ENCODE measurements at regions not wholly inside any gene's neighbourhood (a gene's known extent, or its start where the extent isn't known, plus 50 kb on each side); places are given as distances from the start of the nearest gene placed in this dataset.

GRCh38 chrX:118167361-118167760 lies 50.8 kb upstream of the KLHL13 start:
- H3K27ac Mint-ChIP-seq: no peak overlapping the region
- ChIA-PET POLR2A (no interaction called here), CTCF (no interaction called here)
- H3K4me1 Mint-ChIP-seq (ENCODE audit: low read depth): no peaks in the 10 kb centered on the region
- H3K4me3 Mint-ChIP-seq: no peak overlapping the region
- H3K27me3 Mint-ChIP-seq: peaks cover 1% of the 10 kb centered on the region
- no peaks in the 10 kb centered on the region for H3K36me3 Mint-ChIP-seq
- intact Hi-C loops (cut with micrococcal nuclease): no loop called here
- DNase-seq: no peak
- H3K9me3 Mint-ChIP-seq: no peaks in the 10 kb centered on the region

GRCh38 chrX:118171356-118171755 lies 54.7 kb upstream of the KLHL13 start:
- CTCF ChIA-PET: no interaction called here
- POLR2A ChIA-PET: no interaction called here
- Mint-ChIP-seq H3K9me3 (no peaks in the 10 kb centered on the region), H3K36me3 (no peaks in the 10 kb centered on the region), H3K4me1 (ENCODE audit: low read depth) (no peaks in the 10 kb centered on the region), H3K4me3 (no peak overlapping the region), H3K27me3 (peaks cover 1% of the 10 kb centered on the region), H3K27ac (no peak overlapping the region)
- intact Hi-C loops (cut with micrococcal nuclease): no loop called here
- no peak for DNase-seq

DNA sequence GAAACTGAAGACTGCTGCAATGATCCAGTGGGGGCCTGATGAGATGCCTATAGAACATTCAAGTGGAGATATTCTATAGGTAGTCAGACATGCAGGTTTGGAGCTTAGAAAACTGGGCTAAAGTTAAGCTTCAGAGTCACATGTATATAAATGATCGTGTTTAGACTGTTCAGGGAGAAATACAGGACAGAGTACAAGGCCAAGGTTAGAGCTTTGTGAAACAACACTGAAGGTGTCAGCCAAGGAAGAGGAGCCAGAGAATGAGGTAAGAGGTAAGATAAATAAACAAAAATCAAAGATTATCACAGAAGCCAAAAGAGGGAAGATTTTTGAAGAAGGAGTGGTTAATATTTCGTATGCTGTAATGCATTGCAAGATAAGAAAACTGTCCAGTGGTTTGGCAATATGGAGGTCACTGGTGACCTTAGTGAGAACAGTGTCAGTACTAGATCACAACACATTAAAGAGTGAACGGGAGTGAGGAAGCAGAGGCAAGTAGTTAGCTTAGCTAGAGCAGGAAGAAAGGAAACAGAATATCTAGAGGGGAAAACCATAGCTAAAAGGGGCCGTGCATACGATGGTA lies 58.0 kb upstream of the KLHL13 start:
- Mint-ChIP-seq H3K4me1 (ENCODE audit: low read depth) (no peaks in the 10 kb centered on the region), H3K27me3 (no peaks in the 10 kb centered on the region), H3K4me3 (no peak overlapping the region), H3K36me3 (no peaks in the 10 kb centered on the region), H3K27ac (no peak overlapping the region), H3K9me3 (no peaks in the 10 kb centered on the region)
- ChIA-PET CTCF (no interaction called here), POLR2A (no interaction called here)
- intact Hi-C loops (cut with micrococcal nuclease): no loop called here
- no peak for DNase-seq

- Mint-ChIP-seq H3K4me3 (no peak overlapping the region), H3K36me3 (no peaks in the 10 kb centered on the region)
- POLR2A ChIA-PET: no interaction called here
Measured at GRCh38 chrX:118177708-118178107, 61.1 kb upstream of the KLHL13 start.

GRCh38 chrX:118178450-118178849 lies 61.8 kb upstream of the KLHL13 start:
- H3K9me3 Mint-ChIP-seq: no peaks in the 10 kb centered on the region
- H3K4me3 Mint-ChIP-seq: no peak overlapping the region
- no peaks in the 10 kb centered on the region for H3K4me1 Mint-ChIP-seq (ENCODE audit: low read depth)
- H3K27me3 Mint-ChIP-seq: no peaks in the 10 kb centered on the region
- DNase-seq: no peak
- intact Hi-C loops (cut with micrococcal nuclease): no loop called here
- ChIA-PET POLR2A (no interaction called here), CTCF (no interaction called here)
- H3K27ac Mint-ChIP-seq: no peak overlapping the region
- H3K36me3 Mint-ChIP-seq: no peaks in the 10 kb centered on the region

More at GRCh38 chrX:118177708-118178107, 61.1 kb upstream of the KLHL13 start:
- H3K4me1 Mint-ChIP-seq (ENCODE audit: low read depth): no peaks in the 10 kb centered on the region
- no peaks in the 10 kb centered on the region for H3K27me3 Mint-ChIP-seq
- DNase-seq: no peak
- no peaks in the 10 kb centered on the region for H3K9me3 Mint-ChIP-seq
- H3K27ac Mint-ChIP-seq: no peak overlapping the region
- intact Hi-C loops (cut with micrococcal nuclease): no loop called here
- CTCF ChIA-PET: no interaction called here

GRCh38 chrX:118179161-118179560 lies 62.6 kb upstream of the KLHL13 start:
- no peaks in the 10 kb centered on the region for H3K36me3 Mint-ChIP-seq
- no peaks in the 10 kb centered on the region for H3K4me1 Mint-ChIP-seq (ENCODE audit: low read depth)
- CTCF ChIA-PET: no interaction called here
- intact Hi-C loops (cut with micrococcal nuclease): no loop called here
- POLR2A ChIA-PET: no interaction called here
- no peak for DNase-seq
- H3K27ac Mint-ChIP-seq: no peak overlapping the region
- no peaks in the 10 kb centered on the region for H3K9me3 Mint-ChIP-seq
- no peak overlapping the region for H3K4me3 Mint-ChIP-seq
- no peaks in the 10 kb centered on the region for H3K27me3 Mint-ChIP-seq

GRCh38 chrX:118179718-118180117 lies 63.1 kb upstream of the KLHL13 start:
- no peaks in the 10 kb centered on the region for H3K36me3 Mint-ChIP-seq
- H3K27me3 Mint-ChIP-seq: no peaks in the 10 kb centered on the region
- no peak for DNase-seq
- intact Hi-C loops (cut with micrococcal nuclease): no loop called here
- H3K27ac Mint-ChIP-seq: no peak overlapping the region
- no peaks in the 10 kb centered on the region for H3K4me1 Mint-ChIP-seq (ENCODE audit: low read depth)
- CTCF ChIA-PET: no interaction called here
- no peaks in the 10 kb centered on the region for H3K9me3 Mint-ChIP-seq
- POLR2A ChIA-PET: no interaction called here
- no peak overlapping the region for H3K4me3 Mint-ChIP-seq

GRCh38 chrX:118181030-118181429 lies 64.4 kb upstream of the KLHL13 start:
- CTCF ChIA-PET: no interaction called here
- no peak for DNase-seq
- POLR2A ChIA-PET: no interaction called here
- Mint-ChIP-seq H3K4me1 (ENCODE audit: low read depth) (no peaks in the 10 kb centered on the region), H3K27ac (no peak overlapping the region), H3K4me3 (no peak overlapping the region), H3K27me3 (no peaks in the 10 kb centered on the region), H3K9me3 (no peaks in the 10 kb centered on the region), H3K36me3 (no peaks in the 10 kb centered on the region)
- intact Hi-C loops (cut with micrococcal nuclease): no loop called here

GRCh38 chrX:118182025-118182424 lies 65.4 kb upstream of the KLHL13 start:
- no peaks in the 10 kb centered on the region for H3K27me3 Mint-ChIP-seq
- no peak for DNase-seq
- H3K27ac Mint-ChIP-seq: no peak overlapping the region
- H3K36me3 Mint-ChIP-seq: no peaks in the 10 kb centered on the region
- POLR2A ChIA-PET: no interaction called here
- no peak overlapping the region for H3K4me3 Mint-ChIP-seq
- intact Hi-C loops (cut with micrococcal nuclease): no loop called here
- no peaks in the 10 kb centered on the region for H3K4me1 Mint-ChIP-seq (ENCODE audit: low read depth)
- CTCF ChIA-PET: no interaction called here
- no peaks in the 10 kb centered on the region for H3K9me3 Mint-ChIP-seq

DNA sequence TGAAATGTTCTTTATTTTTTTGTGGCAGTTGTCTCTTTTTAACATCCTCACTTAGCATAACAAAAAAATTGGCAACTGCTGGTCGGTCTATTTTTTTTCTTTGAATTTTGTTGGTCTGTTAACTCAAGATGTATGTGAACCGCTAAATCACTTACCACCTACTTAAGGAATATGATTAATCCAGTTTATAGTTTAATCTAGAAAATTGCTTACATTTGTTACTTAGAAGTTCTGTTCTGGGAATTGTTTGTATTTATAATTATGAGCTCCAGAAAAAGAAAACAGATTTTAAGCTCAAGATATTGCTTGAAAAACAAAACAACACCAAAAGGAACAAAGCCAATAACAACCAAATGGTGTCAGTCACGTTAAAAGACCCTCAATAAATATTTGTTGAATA lies 66.1 kb upstream of the KLHL13 start:
- intact Hi-C loops (cut with micrococcal nuclease): no loop called here
- Mint-ChIP-seq H3K27me3 (no peaks in the 10 kb centered on the region), H3K9me3 (no peaks in the 10 kb centered on the region), H3K36me3 (no peaks in the 10 kb centered on the region), H3K4me3 (no peak overlapping the region), H3K27ac (no peak overlapping the region), H3K4me1 (ENCODE audit: low read depth) (no peaks in the 10 kb centered on the region)
- POLR2A ChIA-PET: no interaction called here
- DNase-seq: no peak
- CTCF ChIA-PET: no interaction called here

GRCh38 chrX:118183606-118184005 lies 67.0 kb upstream of the KLHL13 start:
- Mint-ChIP-seq H3K4me1 (ENCODE audit: low read depth) (no peaks in the 10 kb centered on the region), H3K4me3 (no peak overlapping the region), H3K27me3 (no peaks in the 10 kb centered on the region), H3K9me3 (no peaks in the 10 kb centered on the region), H3K27ac (no peak overlapping the region), H3K36me3 (no peaks in the 10 kb centered on the region)
- ChIA-PET POLR2A (no interaction called here), CTCF (no interaction called here)
- no peak for DNase-seq
- intact Hi-C loops (cut with micrococcal nuclease): no loop called here

DNA sequence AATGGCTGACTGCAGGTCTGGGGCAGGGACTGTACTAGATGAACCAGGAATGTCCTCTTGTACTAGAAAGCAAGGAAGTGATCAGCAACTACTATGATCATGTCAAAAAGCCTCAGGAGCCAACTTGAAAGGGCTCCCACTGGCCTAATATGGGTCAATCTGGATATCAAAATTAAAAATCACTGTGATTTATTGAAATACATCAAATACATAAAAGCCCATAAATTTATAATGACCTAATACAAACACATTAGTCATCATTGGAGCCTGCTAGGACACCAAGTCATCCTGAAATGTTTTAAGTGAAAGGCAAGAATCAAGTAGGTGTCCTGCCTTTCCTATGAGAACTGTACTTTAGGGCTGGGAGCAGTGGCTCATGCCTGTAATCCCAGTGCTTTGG lies 70.5 kb upstream of the KLHL13 start:
- ChIA-PET POLR2A (no interaction called here), CTCF (no interaction called here)
- H3K4me3 Mint-ChIP-seq: no peak overlapping the region

GRCh38 chrX:118189000-118189399 lies 72.4 kb upstream of the KLHL13 start:
- ChIA-PET POLR2A (no interaction called here), CTCF (no interaction called here)
- Mint-ChIP-seq H3K4me1 (ENCODE audit: low read depth) (no peaks in the 10 kb centered on the region), H3K27ac (no peak overlapping the region), H3K27me3 (no peaks in the 10 kb centered on the region), H3K9me3 (no peaks in the 10 kb centered on the region), H3K4me3 (no peak overlapping the region), H3K36me3 (no peaks in the 10 kb centered on the region)
- no peak for DNase-seq
- intact Hi-C loops (cut with micrococcal nuclease): no loop called here

More for the DNA sequence above, 70.5 kb upstream of the KLHL13 start:
- H3K36me3 Mint-ChIP-seq: no peaks in the 10 kb centered on the region
- no peaks in the 10 kb centered on the region for H3K4me1 Mint-ChIP-seq (ENCODE audit: low read depth)
- no peak for DNase-seq
- no peaks in the 10 kb centered on the region for H3K27me3 Mint-ChIP-seq
- H3K27ac Mint-ChIP-seq: no peak overlapping the region
- intact Hi-C loops (cut with micrococcal nuclease): no loop called here
- no peaks in the 10 kb centered on the region for H3K9me3 Mint-ChIP-seq

- Mint-ChIP-seq H3K27ac (no peak overlapping the region), H3K36me3 (no peaks in the 10 kb centered on the region), H3K27me3 (no peaks in the 10 kb centered on the region), H3K4me1 (ENCODE audit: low read depth) (no peaks in the 10 kb centered on the region), H3K4me3 (no peak overlapping the region), H3K9me3 (no peaks in the 10 kb centered on the region)
- no peak for DNase-seq
- intact Hi-C loops (cut with micrococcal nuclease): no loop called here
- CTCF ChIA-PET: no interaction called here
- POLR2A ChIA-PET: no interaction called here
Measured at GRCh38 chrX:118189628-118190027, 73.0 kb upstream of the KLHL13 start.

All from activated CD4-positive, alpha-beta memory T cell treated with anti-CD3 and anti-CD28 coated beads for 36 hours (primary cell).